Thyroid gland (tissue), 4 donors: ENCODE measurements at regions not wholly inside any gene's neighbourhood (a gene's known extent, or its start where the extent isn't known, plus 50 kb on each side); places are given as distances from the start of the nearest gene placed in this dataset.

Experiments used
- DNase-seq, 2 donors: peaks; one replicate each; pipeline ENCODE4 v3.0.0-alpha.2; 2019
- H3K27ac ChIP-seq, 3 donors: fragments of 200-600 bp; sonication (generic); 1 replicate in 2 of 3; 2 replicates in 1 of 3; pipeline ENCODE4 v1.5.1; 2016 to 2019; ENCODE audit warnings: mild to moderate bottlenecking in 1 of 3, moderate library complexity in 1 of 3
- H3K27me3 ChIP-seq: fragments of 200-600 bp; sonication (generic); one replicate; pipeline ENCODE4 v1.5.1; 2019
- H3K36me3 ChIP-seq, 2 donors: fragments of 200-600 bp; sonication (generic); one replicate each; pipeline ENCODE4 v1.5.1; 2016 to 2019
- H3K4me1 ChIP-seq, 2 donors: fragments of 200-600 bp; sonication (generic); one replicate each; pipeline ENCODE4 v1.5.1; 2017 to 2019
- H3K4me3 ChIP-seq, 3 donors: fragments of 200-600 bp; sonication (generic); replicated peaks in 1 of 3; 1 replicate in 2 of 3; 2 replicates in 1 of 3; pipeline ENCODE4 v1.5.1; 2016; ENCODE audit warnings: mild to moderate bottlenecking in 1 of 3
- H3K9me3 ChIP-seq: fragments of 200-600 bp; sonication (generic); one replicate; pipeline ENCODE4 v1.5.1; 2017
- CTCF ChIP-seq, 6 experiments: fragments of 200-600 bp in 3 of 6; fragments of 450-650 bp in 3 of 6; sonication (generic) in 3 of 6; IDR thresholded peaks; one replicate each; pipeline ENCODE4 v1.5.1; 2016 to 2019; ENCODE audit warnings: antibody characterized with exemption in 6 of 6, mild to moderate bottlenecking in 2 of 6, inconsistent platforms in 1 of 6, moderate library complexity in 1 of 6
- POLR2A ChIP-seq, 2 donors: fragments of 450-650 bp; IDR thresholded peaks; one replicate each; pipeline ENCODE4 v1.6.1; 2017; ENCODE audit warnings: antibody characterized with exemption in 2 of 2, mild to moderate bottlenecking in 2 of 2, moderate library complexity in 1 of 2
- WGBS, 2 donors: methylation state at CpG; one replicate each; pipeline ENCODE4 v1.1.5; 2017; 5-methylcytosine and 5-hydroxymethylcytosine counted together
- intact Hi-C: fragments of 100-400 bp; cut with DNase I; formaldehyde crosslinking; loops from one replicate; pipeline ENCODE4 v1.15.1; 2023

GRCh38 chr11:115631609-115632008, 127.4 kb upstream of the CADM1 start:
- no peak for TF ChIP-seq POLR2A (IDR thresholded peaks at IDR 0.05)
- no peak for TF ChIP-seq CTCF (IDR thresholded peaks at IDR 0.05)
- no peak for DNase-seq
- 64 to 82% methylated on average over 4 of the region's 4 CpGs for WGBS, 2 donors

GRCh38 chr11:115630214-115630613, 126.0 kb upstream of the CADM1 start:
- intact Hi-C loops = no loop called here
- Histone ChIP-seq H3K9me3 (no peaks in the 10 kb centered on the region), H3K4me3 (no peak overlapping the region), H3K4me1 (no peaks in the 10 kb centered on the region), H3K36me3 (no peaks in the 10 kb centered on the region), H3K27me3 (no peaks in the 10 kb centered on the region), H3K27ac (no peak overlapping the region)
- DNase-seq = no peak
- 62 to 63% methylated on average over 8 of the region's 8 CpGs for WGBS, 2 donors
- no peak for TF ChIP-seq POLR2A (IDR thresholded peaks at IDR 0.05)
- no peak for TF ChIP-seq CTCF (IDR thresholded peaks at IDR 0.05)

More at GRCh38 chr11:115631609-115632008, 127.4 kb upstream of the CADM1 start:
- Histone ChIP-seq H3K36me3 (no peaks in the 10 kb centered on the region), H3K27ac (no peak overlapping the region), H3K4me3 (no peak overlapping the region), H3K4me1 (peaks cover 0 to under 1% of the 10 kb centered on the region in 2 donors), H3K9me3 (no peaks in the 10 kb centered on the region), H3K27me3 (no peaks in the 10 kb centered on the region)
- intact Hi-C loops = no loop called here

GRCh38 chr11:115629456-115630015, 125.3 kb upstream of the CADM1 start:
- Histone ChIP-seq H3K27ac (no peak overlapping the region), H3K4me3 (no peak overlapping the region), H3K27me3 (no peaks in the 10 kb centered on the region), H3K9me3 (no peaks in the 10 kb centered on the region), H3K4me1 (no peaks in the 10 kb centered on the region), H3K36me3 (no peaks in the 10 kb centered on the region)
- TF ChIP-seq CTCF (IDR thresholded peaks at IDR 0.05) = no peak
- no peak for TF ChIP-seq POLR2A (IDR thresholded peaks at IDR 0.05)
- 87 to 89% methylated on average over 5 of the region's 5 CpGs for WGBS, 2 donors
- intact Hi-C loops = no loop called here
- DNase-seq = no peak

GRCh38 chr11:115627666-115628460, 123.6 kb upstream of the CADM1 start:
- WGBS, 2 donors = 79 to 85% methylated on average over 13 of the region's 13 CpGs

More at GRCh38 chr11:115627666-115628460, 123.6 kb upstream of the CADM1 start:
- H3K4me3 ChIP-seq = no peak overlapping the region
- no peak overlapping the region for H3K27ac ChIP-seq
- H3K4me1 ChIP-seq = peaks cover 0 to 5% of the 10 kb centered on the region in 2 donors
- TF ChIP-seq POLR2A (IDR thresholded peaks at IDR 0.05) (no peak), CTCF (IDR thresholded peaks at IDR 0.05) (no peak)
- DNase-seq = no peak
- intact Hi-C loops = no loop called here
- no peaks in the 10 kb centered on the region for H3K27me3 ChIP-seq
- H3K9me3 ChIP-seq = no peaks in the 10 kb centered on the region
- no peaks in the 10 kb centered on the region for H3K36me3 ChIP-seq
